ENCODE measurements at regions not wholly inside any gene's neighbourhood (a gene's known extent, or its start where the extent isn't known, plus 50 kb on each side); places are given as distances from the start of the nearest gene placed in this dataset.

- Histone ChIP-seq H3K27ac (ENCODE audit: low read depth in 2 of 2, low read length in 1 of 2) (no peak overlapping the region), H2AFZ (ENCODE audit: low read depth) (no peak overlapping the region)
- 6% methylated on average over 3 of the region's 3 CpGs for WGBS (ENCODE audit: low lambda C conversion rate)
Measured at GRCh38 chr5:28398185-28398584, 1359.8 kb upstream of the CDH9 start.

More at GRCh38 chr5:28398185-28398584, 1359.8 kb upstream of the CDH9 start:
- CTCF ChIA-PET, result no interaction called here
- Histone ChIP-seq H3K9me3 (no peaks in the 10 kb centered on the region), H3K79me2 (ENCODE audit: insufficient read depth) (no peaks in the 10 kb centered on the region), H3K4me3 (ENCODE audit: low read depth in 2 of 2, low read length in 1 of 2) (no peak overlapping the region), H4K20me1 (ENCODE audit: insufficient read depth) (no peaks in the 10 kb centered on the region), H3K4me2 (no peak overlapping the region), H3K4me1 (ENCODE audit: control insufficient read depth in 1 of 2, insufficient read depth in 2 of 2, low read depth in 1 of 2, low read length in 1 of 2) (no peaks in the 10 kb centered on the region; a peak in 1 of 4 replicates), H3K9ac (no peak overlapping the region), H3K9me2 (no peaks in the 10 kb centered on the region), H3K36me3 (replicated peaks in 1 of 2; ENCODE audit: control insufficient read depth in 1 of 2, insufficient read depth in 2 of 2, low read length in 1 of 2) (no peaks in the 10 kb centered on the region), H3F3A (replicated peaks; ENCODE audit: insufficient read depth) (no peaks in the 10 kb centered on the region), H3K27me3 (ENCODE audit: insufficient read depth) (no peaks in the 10 kb centered on the region)
- no peak for DNase-seq
- no peak for TF ChIP-seq GATA2 (CRISPR knock-in tag; IDR thresholded peaks at IDR 0.05)
- no peak for TF ChIP-seq NRF1 (IDR thresholded peaks at IDR 0.05; ENCODE audit: low read depth, low read length)
- no peak for TF ChIP-seq EZH2phosphoT487 (IDR thresholded peaks at IDR 0.05; ENCODE audit: borderline replicate concordance, low read depth)
- TF ChIP-seq PBX3 (IDR thresholded peaks at IDR 0.05), result no peak
- no peak for TF ChIP-seq FOSL2 (IDR thresholded peaks at IDR 0.05; ENCODE audit: borderline replicate concordance, low read depth)
- no peak for TF ChIP-seq RAD21 (IDR thresholded peaks at IDR 0.05; ENCODE audit: low read length)
- TF ChIP-seq NFIC (IDR thresholded peaks at IDR 0.05; ENCODE audit: borderline replicate concordance), result no peak
- no peak for TF ChIP-seq REST (IDR thresholded peaks at IDR 0.05; ENCODE audit: low read depth, low read length)
- no peak for TF ChIP-seq SMC3 (IDR thresholded peaks at IDR 0.05; ENCODE audit: low read depth, low read length)
- TF ChIP-seq POLR2AphosphoS5 (IDR thresholded peaks at IDR 0.05; ENCODE audit: low read depth, low read length), result no peak
- no peak for TF ChIP-seq CTCF (IDR thresholded peaks at IDR 0.05)
- TF ChIP-seq RFX5 (IDR thresholded peaks at IDR 0.05; ENCODE audit: low read length), result no peak
- no peak for TF ChIP-seq TAF1 (IDR thresholded peaks at IDR 0.05; ENCODE audit: borderline replicate concordance, low read depth, low read length)
- no peak for TF ChIP-seq MXI1 (IDR thresholded peaks at IDR 0.05; ENCODE audit: low read depth, low read length)
- TF ChIP-seq FOXM1 (IDR thresholded peaks at IDR 0.05; ENCODE audit: low read depth), result no peak
- TF ChIP-seq YY1 (IDR thresholded peaks at IDR 0.05; ENCODE audit: low read depth), result no peak
- no peak for TF ChIP-seq JUND (IDR thresholded peaks at IDR 0.05)
- no peak for TF ChIP-seq ZBTB33 (IDR thresholded peaks at IDR 0.05; ENCODE audit: borderline replicate concordance, low read depth)
- no peak for TF ChIP-seq RCOR1 (IDR thresholded peaks at IDR 0.05; ENCODE audit: low read length)
- no peak for TF ChIP-seq MAX (IDR thresholded peaks at IDR 0.05; ENCODE audit: low read depth)
- POLR2A ChIA-PET, result no interaction called here

Measured in SK-N-SH (cell line).